H9 (cell line): ENCODE measurements at regions not wholly inside any gene's neighbourhood (a gene's known extent, or its start where the extent isn't known, plus 50 kb on each side); places are given as distances from the start of the nearest gene placed in this dataset.

Source experiments
- DNase-seq: peaks from one replicate; pipeline ENCODE4 v3.0.0-alpha.2; 2017
- H2AFZ ChIP-seq: one replicate; pipeline ENCODE4 v1.6.1; 2013; ENCODE audit warnings: mild to moderate bottlenecking, low read length, control low read depth, moderate library complexity
- H2AK5ac ChIP-seq: 2 replicates; pipeline ENCODE4 v1.6.1; 2013; ENCODE audit warnings: low read length, control low read depth, mixed read lengths; ENCODE audit not compliant: insufficient read length
- H2BK120ac ChIP-seq: one replicate; pipeline ENCODE4 v1.6.1; 2013; ENCODE audit warnings: low read depth, mild to moderate bottlenecking, low read length, control low read depth, inconsistent platforms; ENCODE audit not compliant: poor library complexity, severe bottlenecking
- H2BK12ac ChIP-seq: 2 replicates; pipeline ENCODE4 v1.6.1; 2013; ENCODE audit warnings: low read length, control low read depth, mixed read lengths, low read depth; ENCODE audit not compliant: insufficient read length
- H2BK15ac ChIP-seq: 2 replicates; pipeline ENCODE4 v1.6.1; 2013; ENCODE audit warnings: low read depth, low read length, control low read depth
- H2BK20ac ChIP-seq: one replicate; pipeline ENCODE4 v1.6.1; 2013; ENCODE audit warnings: low read depth, mild to moderate bottlenecking, low read length, control low read depth, inconsistent platforms; ENCODE audit not compliant: poor library complexity, severe bottlenecking
- H2BK5ac ChIP-seq: 2 replicates; pipeline ENCODE4 v1.6.1; 2013; ENCODE audit warnings: low read length, control low read depth, mixed read lengths; ENCODE audit not compliant: insufficient read length
- H3K14ac ChIP-seq: 2 replicates; pipeline ENCODE4 v1.6.1; 2013; ENCODE audit warnings: low read length, control low read depth; ENCODE audit not compliant: insufficient read depth
- H3K18ac ChIP-seq: 2 replicates; pipeline ENCODE4 v1.6.1; 2013; ENCODE audit warnings: low read depth, mild to moderate bottlenecking, mixed read lengths, low read length, control low read depth; ENCODE audit not compliant: insufficient read length
- H3K23ac ChIP-seq: 2 replicates; pipeline ENCODE4 v1.6.1; 2013; ENCODE audit warnings: low read length, control low read depth, mixed read lengths, low read depth; ENCODE audit not compliant: insufficient read length
- H3K23me2 ChIP-seq: 2 replicates; pipeline ENCODE4 v1.6.1; 2013; ENCODE audit warnings: low read depth, mild to moderate bottlenecking, mixed read lengths, low read length, control low read depth; ENCODE audit not compliant: insufficient read length, poor library complexity, severe bottlenecking
- H3K27ac ChIP-seq: 2 replicates; pipeline ENCODE4 v1.5.1; 2013; ENCODE audit warnings: low read length, control low read depth, mixed read lengths, low read depth; ENCODE audit not compliant: insufficient read length
- H3K27me3 ChIP-seq: 2 replicates; pipeline ENCODE4 v1.6.1; 2013; ENCODE audit warnings: low read length, control low read depth, inconsistent platforms; ENCODE audit not compliant: insufficient read depth
- H3K4ac ChIP-seq: 2 replicates; pipeline ENCODE4 v1.6.1; 2013; ENCODE audit warnings: low read depth, mild to moderate bottlenecking, control low read depth, inconsistent platforms, low read length, moderate library complexity
- H3K4me1 ChIP-seq: 2 replicates; pipeline ENCODE4 v1.6.1; 2013; ENCODE audit warnings: low read length, control low read depth, inconsistent platforms; ENCODE audit not compliant: insufficient read depth
- H3K4me2 ChIP-seq: 2 replicates; pipeline ENCODE4 v1.6.1; 2013; ENCODE audit warnings: low read length, control low read depth, mixed read lengths; ENCODE audit not compliant: insufficient read length, insufficient read depth
- H3K56ac ChIP-seq: 2 replicates; pipeline ENCODE4 v1.6.1; 2013; ENCODE audit warnings: low read depth, mild to moderate bottlenecking, mixed read lengths, low read length, control low read depth; ENCODE audit not compliant: insufficient read length
- H3K79me1 ChIP-seq: 2 replicates; pipeline ENCODE4 v1.6.1; 2013; ENCODE audit warnings: low read depth, mild to moderate bottlenecking, moderate library complexity, low read length, control low read depth, inconsistent platforms; ENCODE audit not compliant: insufficient read depth, poor library complexity, severe bottlenecking
- H3K79me2 ChIP-seq: 2 replicates; pipeline ENCODE4 v1.6.1; 2013; ENCODE audit warnings: low read length, control low read depth, inconsistent platforms; ENCODE audit not compliant: insufficient read depth
- H3K9ac ChIP-seq: 2 replicates; pipeline ENCODE4 v1.6.1; 2013; ENCODE audit warnings: low read length, control low read depth, mixed read lengths; ENCODE audit not compliant: insufficient read length; ENCODE audit errors: extremely low read depth
- H3K9me3 ChIP-seq: one replicate; pipeline ENCODE4 v1.6.1; 2013; ENCODE audit warnings: low read depth, low read length, inconsistent platforms; ENCODE audit not compliant: control insufficient read depth
- H3T11ph ChIP-seq: one replicate; pipeline ENCODE4 v1.6.1; 2013; ENCODE audit warnings: mild to moderate bottlenecking, low read length, control low read depth, inconsistent platforms
- H4K20me1 ChIP-seq: one replicate; pipeline ENCODE4 v1.6.1; 2013; ENCODE audit not compliant: control insufficient read depth, insufficient read length, insufficient read depth
- H4K5ac ChIP-seq: 2 replicates; pipeline ENCODE4 v1.6.1; 2013; ENCODE audit warnings: low read depth, mild to moderate bottlenecking, mixed read lengths, low read length, control low read depth; ENCODE audit not compliant: insufficient read length
- H4K8ac ChIP-seq: replicated peaks from 2 replicates; pipeline ENCODE4 v1.6.1; 2013; ENCODE audit warnings: low read length, control low read depth, mixed read lengths, low read depth; ENCODE audit not compliant: insufficient read length
- H4K91ac ChIP-seq: 2 replicates; pipeline ENCODE4 v1.6.1; 2013; ENCODE audit warnings: low read depth, mild to moderate bottlenecking, moderate library complexity, mixed read lengths, low read length, control low read depth; ENCODE audit not compliant: insufficient read length
- H3K27ac Mint-ChIP-seq, 3 experiments: 2 replicates in 2 of 3; 3 replicates in 1 of 3; pipeline ENCODE4 v1.8.0; 2020 to 2021; ENCODE audit warnings: mixed read lengths in 3 of 3, mild to moderate bottlenecking in 1 of 3, moderate library complexity in 1 of 3
- H3K27me3 Mint-ChIP-seq: 2 replicates; pipeline ENCODE4 v1.8.0; 2021; ENCODE audit warnings: low read depth, mild to moderate bottlenecking, moderate library complexity, mixed read lengths
- H3K36me3 Mint-ChIP-seq, 3 experiments: 2 replicates in 2 of 3; 3 replicates in 1 of 3; pipeline ENCODE4 v1.8.0; 2020 to 2021; ENCODE audit warnings: low read depth in 3 of 3, mixed read lengths in 3 of 3; ENCODE audit not compliant: insufficient read depth in 1 of 3
- H3K4me1 Mint-ChIP-seq, 2 experiments: 2 replicates each; pipeline ENCODE4 v1.8.0; 2020; ENCODE audit warnings: mixed read lengths in 2 of 2
- H3K4me3 Mint-ChIP-seq, 2 experiments: 2 replicates in 1 of 2; 3 replicates in 1 of 2; pipeline ENCODE4 v1.8.0; 2020 to 2021; ENCODE audit warnings: mild to moderate bottlenecking in 2 of 2, mixed read lengths in 2 of 2, moderate library complexity in 1 of 2
- H3K9me3 Mint-ChIP-seq, 2 experiments: 2 replicates in 1 of 2; 3 replicates in 1 of 2; pipeline ENCODE4 v1.8.0; 2020; ENCODE audit warnings: mild to moderate bottlenecking in 2 of 2, mixed read lengths in 2 of 2, moderate library complexity in 1 of 2
- CTCF ChIP-seq: fragments of 200-600 bp; sonication (generic); conservative IDR thresholded peaks from 3 replicates; pipeline ENCODE4 v1.8.0; 2021; ENCODE audit warnings: antibody characterized with exemption, mild to moderate bottlenecking
- WGBS: extraction: QIAGEN DNeasy Blood & Tissue Kit; methylation state at CpG from one replicate; pipeline ENCODE4 v1.1.7; 2013; ENCODE audit warnings: missing lambda C conversion rate, low lambda C conversion rate, mixed read lengths; ENCODE audit not compliant: insufficient read length; ENCODE audit errors: extremely low coverage; 5-methylcytosine and 5-hydroxymethylcytosine counted together

- Histone ChIP-seq H3K9me3 (no peaks in the 10 kb centered on the region), H2BK15ac (no peak overlapping the region), H4K20me1 (no peaks in the 10 kb centered on the region), H2BK120ac (no peak overlapping the region), H3K56ac (no peak overlapping the region), H2BK12ac (no peak overlapping the region), H3K4ac (no peak overlapping the region), H2BK20ac (no peak overlapping the region), H3K4me2 (no peak overlapping the region), H3K9ac (no peak overlapping the region), H4K8ac (no peak overlapping the region), H4K91ac (no peak overlapping the region), H3K23me2 (no peaks in the 10 kb centered on the region), H3K27ac (no peak overlapping the region), H3K18ac (no peak overlapping the region), H3K14ac (no peak overlapping the region), H3K79me2 (no peaks in the 10 kb centered on the region), H2AK5ac (no peak overlapping the region), H3K27me3 (no peaks in the 10 kb centered on the region), H3T11ph (no peak overlapping the region), H2BK5ac (no peak overlapping the region), H3K23ac (no peak overlapping the region), H2AFZ (no peak overlapping the region), H4K5ac (no peak overlapping the region), H3K4me1 (no peaks in the 10 kb centered on the region), H3K79me1 (no peaks in the 10 kb centered on the region)
- WGBS, result no CpG with 5 or more reads among the region's 3 CpGs
- peaks cover 21 to 27% of the 10 kb centered on the region in 2 experiments for H3K9me3 Mint-ChIP-seq
- DNase-seq, result no peak
- H3K36me3 Mint-ChIP-seq, result peaks cover 4 to 24% (median 11%) of the 10 kb centered on the region in 3 experiments
- no peak overlapping the region for H3K4me3 Mint-ChIP-seq
- no peaks in the 10 kb centered on the region for H3K27me3 Mint-ChIP-seq
- no peak for TF ChIP-seq CTCF
- no peaks in the 10 kb centered on the region for H3K4me1 Mint-ChIP-seq
- no peak overlapping the region for H3K27ac Mint-ChIP-seq
These were observed 716.0 kb downstream of the LRFN5 start for GRCh38 chr14:42322531-42323284.
